Right lobe of liver (tissue), 6 donors: ENCODE measurements at regions not wholly inside any gene's neighbourhood (a gene's known extent, or its start where the extent isn't known, plus 50 kb on each side); places are given as distances from the start of the nearest gene placed in this dataset.

Source experiments
- ATAC-seq, 4 donors: fragments of 200-7000 bp; cut with Tn5 transposase; one replicate each; pipeline ENCODE4 v1.9.1; 2020; ENCODE audit warnings: mild to moderate bottlenecking in 4 of 4, moderate library complexity in 4 of 4
- DNase-seq, 3 donors: peaks; one replicate each; pipeline ENCODE4 v3.0.0-alpha.2; 2020
- H3K27ac ChIP-seq, 3 donors: fragments of 200-600 bp; one replicate each; pipeline ENCODE4 v1.8.0; 2022
- H3K27me3 ChIP-seq, 2 donors: fragments of 200-600 bp; one replicate each; pipeline ENCODE4 v1.8.0; 2022
- H3K36me3 ChIP-seq, 4 donors: fragments of 200-600 bp; sonication (generic) in 1 of 4; one replicate each; pipeline versions ENCODE4 v1.5.1 to v1.8.0; 2017 to 2022; ENCODE audit warnings: control low read depth in 1 of 4
- H3K4me1 ChIP-seq, 4 donors: fragments of 200-600 bp; sonication (generic) in 1 of 4; one replicate each; pipeline versions ENCODE4 v1.5.1 to v1.8.0; 2017 to 2022; ENCODE audit warnings: control low read depth in 1 of 4
- H3K4me3 ChIP-seq, 3 donors: fragments of 200-600 bp; one replicate each; pipeline ENCODE4 v1.8.0; 2022
- H3K9me3 ChIP-seq, 4 donors: fragments of 200-600 bp; sonication (generic) in 1 of 4; one replicate each; pipeline versions ENCODE4 v1.5.1 to v1.8.0; 2017 to 2022; ENCODE audit warnings: control low read depth in 1 of 4
- POLR2A ChIP-seq: fragments of 450-650 bp; IDR thresholded peaks from one replicate; pipeline ENCODE4 v1.6.1; 2017; ENCODE audit warnings: antibody characterized with exemption, mild to moderate bottlenecking
- WGBS: methylation state at CpG from one replicate; pipeline ENCODE4 v1.1.6; 2018; ENCODE audit warnings: low coverage, low lambda C conversion rate; ENCODE audit not compliant: insufficient coverage; ENCODE audit errors: missing lambda C conversion rate; 5-methylcytosine and 5-hydroxymethylcytosine counted together
- intact Hi-C, 2 donors: fragments of 100-400 bp; cut with DNase I; formaldehyde crosslinking; loops; one replicate each; pipeline versions ENCODE4 v1.11.2 to v1.14.1; 2022
- TF ChIP-seq, protein P1 (sequence below), 4 donors: fragments of 200-600 bp in 3 of 4; fragments of 450-650 bp in 1 of 4; IDR thresholded peaks; one replicate each; pipeline versions ENCODE4 v1.5.1 to v1.8.0; 2016 to 2022; ENCODE audit warnings: antibody characterized with exemption in 4 of 4, mild to moderate bottlenecking in 2 of 4
- donor health status: DM: no; HTN: yes; CAD: no.
- donor health status: DM: no; HTN: no; CAD: no.
- donor health status: DM: no; HTN: no; CAD: no.
- donor health status: DM: no; HTN: yes; CAD: no.
- donor health status: DM: no; HTN: yes; CAD: no.

GRCh38 chr2:236726701-236727450 lies 157.3 kb downstream of the ACKR3 start:
- no peak for ATAC-seq
- no peak overlapping the region for H3K27ac ChIP-seq
- H3K9me3 ChIP-seq = no peaks in the 10 kb centered on the region
- no peak overlapping the region for H3K4me3 ChIP-seq
- H3K4me1 ChIP-seq = peaks cover 0 to 39% (median 17%) of the 10 kb centered on the region in 4 donors
- intact Hi-C loops = no loop called here
- TF ChIP-seq, protein P1, sequence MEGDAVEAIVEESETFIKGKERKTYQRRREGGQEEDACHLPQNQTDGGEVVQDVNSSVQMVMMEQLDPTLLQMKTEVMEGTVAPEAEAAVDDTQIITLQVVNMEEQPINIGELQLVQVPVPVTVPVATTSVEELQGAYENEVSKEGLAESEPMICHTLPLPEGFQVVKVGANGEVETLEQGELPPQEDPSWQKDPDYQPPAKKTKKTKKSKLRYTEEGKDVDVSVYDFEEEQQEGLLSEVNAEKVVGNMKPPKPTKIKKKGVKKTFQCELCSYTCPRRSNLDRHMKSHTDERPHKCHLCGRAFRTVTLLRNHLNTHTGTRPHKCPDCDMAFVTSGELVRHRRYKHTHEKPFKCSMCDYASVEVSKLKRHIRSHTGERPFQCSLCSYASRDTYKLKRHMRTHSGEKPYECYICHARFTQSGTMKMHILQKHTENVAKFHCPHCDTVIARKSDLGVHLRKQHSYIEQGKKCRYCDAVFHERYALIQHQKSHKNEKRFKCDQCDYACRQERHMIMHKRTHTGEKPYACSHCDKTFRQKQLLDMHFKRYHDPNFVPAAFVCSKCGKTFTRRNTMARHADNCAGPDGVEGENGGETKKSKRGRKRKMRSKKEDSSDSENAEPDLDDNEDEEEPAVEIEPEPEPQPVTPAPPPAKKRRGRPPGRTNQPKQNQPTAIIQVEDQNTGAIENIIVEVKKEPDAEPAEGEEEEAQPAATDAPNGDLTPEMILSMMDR (IDR thresholded peaks at IDR 0.05) = no peak
- no peak for TF ChIP-seq POLR2A
- 92% methylated on average over 11 of the region's 20 CpGs for WGBS
- no peaks in the 10 kb centered on the region for H3K27me3 ChIP-seq
- DNase-seq = no peak
- H3K36me3 ChIP-seq = no peaks in the 10 kb centered on the region

DNA sequence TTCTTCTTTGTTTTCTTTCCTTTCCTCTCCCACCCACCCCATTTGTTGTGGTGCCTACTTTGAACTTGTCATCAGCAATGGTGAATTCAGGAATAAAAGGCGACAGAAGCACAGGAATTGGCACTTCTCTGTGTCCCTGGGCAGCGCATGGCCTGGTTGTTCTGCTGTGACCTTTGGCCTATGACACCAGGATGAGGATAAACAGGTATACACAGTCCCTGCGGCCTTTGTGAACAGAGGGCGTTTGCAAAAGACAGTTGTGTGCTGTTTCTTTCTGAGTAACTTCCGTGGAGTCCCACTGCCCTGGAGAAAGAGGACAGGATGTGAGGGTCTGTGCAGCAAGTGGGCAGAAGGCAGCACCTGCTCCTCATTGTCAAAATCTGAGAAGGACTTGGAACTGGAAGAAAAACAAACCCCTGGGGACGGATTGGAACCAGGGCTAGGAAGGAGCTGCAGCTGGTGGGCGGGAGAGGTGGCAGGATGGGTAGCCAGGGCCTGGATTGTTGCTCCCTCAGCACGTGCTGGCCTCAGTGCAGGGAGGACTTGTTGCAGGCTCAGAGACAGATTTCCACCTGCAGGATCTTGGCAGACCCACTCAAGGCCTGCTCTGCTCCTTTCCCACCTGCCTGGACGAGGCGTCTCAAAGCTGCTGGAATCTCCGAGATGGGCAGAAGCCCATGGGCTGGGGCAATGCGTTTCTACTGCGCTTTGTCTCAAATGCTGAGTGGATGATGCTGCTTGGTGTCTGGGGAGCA lies 159.5 kb downstream of the ACKR3 start:
- H3K9me3 ChIP-seq = no peaks in the 10 kb centered on the region
- DNase-seq (peak; percentile 69 to 89 (median 80)), ATAC-seq (peak; percentile 71 to 81 (median 76))
- no peaks in the 10 kb centered on the region for H3K27me3 ChIP-seq
- intact Hi-C loops = no loop called here
- peak overlapping the region; percentile 38 to 89 (median 73) for H3K27ac ChIP-seq
- peaks cover 0 to 51% (median 21%) of the 10 kb centered on the region in 4 donors for H3K4me1 ChIP-seq
- 16% methylated on average over 7 of the region's 13 CpGs for WGBS
- no peak overlapping the region for H3K4me3 ChIP-seq
- no peaks in the 10 kb centered on the region for H3K36me3 ChIP-seq
- TF ChIP-seq POLR2A = peak; percentile 30
- TF ChIP-seq, protein P1 (IDR thresholded peaks at IDR 0.05) = no peak

- Histone ChIP-seq H3K4me1 (peaks cover 0 to 54% (median 21%) of the 10 kb centered on the region in 4 donors), H3K9me3 (no peaks in the 10 kb centered on the region), H3K27ac (peak overlapping the region in 2 of 3 donors; percentile 80 to 89), H3K4me3 (no peak overlapping the region), H3K36me3 (no peaks in the 10 kb centered on the region), H3K27me3 (no peaks in the 10 kb centered on the region)
- ATAC-seq (peak; percentile 72 to 84 (median 82)), DNase-seq (peak; percentile 79 to 93 (median 90))
- intact Hi-C loops = loop anchor here in 1 of 2 donors (10.0 kb wide), 1 partner anchor 94 kb away; no protein-coding TSS in a partner anchor
- TF ChIP-seq, protein P1 (IDR thresholded peaks at IDR 0.05) = no peak
- no peak for TF ChIP-seq POLR2A
- WGBS = 34% methylated on average over 6 of the region's 10 CpGs
These were observed 160.8 kb downstream of the ACKR3 start for GRCh38 chr2:236730393-236730792.

GRCh38 chr2:236731767-236732580 lies 162.3 kb downstream of the ACKR3 start:
- H3K4me1 ChIP-seq = peaks cover 0 to 67% (median 26%) of the 10 kb centered on the region in 4 donors
- intact Hi-C loops = loop anchor here in 1 of 2 donors (10.0 kb wide), 1 partner anchor 93 kb away; no protein-coding TSS in a partner anchor
- no peaks in the 10 kb centered on the region for H3K9me3 ChIP-seq
- ATAC-seq (peak; percentile 67 to 79 (median 74)), DNase-seq (peak; percentile 72 to 91 (median 87))
- peak; percentile 5 for TF ChIP-seq POLR2A
- TF ChIP-seq, protein P1 (IDR thresholded peaks at IDR 0.05) = no peak
- H3K4me3 ChIP-seq = no peak overlapping the region
- WGBS = 19% methylated on average over 7 of the region's 12 CpGs
- no peaks in the 10 kb centered on the region for H3K27me3 ChIP-seq
- H3K27ac ChIP-seq = peak overlapping the region; percentile 41 to 89 (median 80)
- H3K36me3 ChIP-seq = no peaks in the 10 kb centered on the region
